Activated CD8-positive, alpha-beta memory T cell treated with anti-CD3 and anti-CD28 coated beads for 24 hours (primary cell): ENCODE measurements at regions not wholly inside any gene's neighbourhood (a gene's known extent, or its start where the extent isn't known, plus 50 kb on each side); places are given as distances from the start of the nearest gene placed in this dataset.

Experiments
- DNase-seq: peaks from one replicate; pipeline ENCODE4 v3.0.0-alpha.2; 2020

DNA sequence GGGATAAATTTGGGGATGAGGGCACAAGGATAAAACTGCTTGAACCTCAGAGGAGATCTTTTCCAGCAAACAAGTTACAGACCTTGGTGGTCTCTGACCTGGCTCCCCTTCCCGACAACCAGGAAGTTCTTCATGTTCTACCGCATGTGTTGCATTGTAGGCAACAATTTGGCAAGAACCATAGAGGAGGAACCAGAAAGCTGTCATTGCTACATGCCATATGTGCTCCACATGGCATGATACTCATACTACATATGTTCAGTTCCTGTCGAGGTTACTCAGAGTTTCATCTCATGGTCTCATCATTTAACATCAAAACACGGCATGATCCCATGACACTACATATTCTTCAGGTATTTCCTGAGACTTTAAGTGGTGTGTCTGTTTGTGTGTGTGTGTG lies 235.9 kb downstream of the OR13H1 start:
- no peak for DNase-seq

DNA sequence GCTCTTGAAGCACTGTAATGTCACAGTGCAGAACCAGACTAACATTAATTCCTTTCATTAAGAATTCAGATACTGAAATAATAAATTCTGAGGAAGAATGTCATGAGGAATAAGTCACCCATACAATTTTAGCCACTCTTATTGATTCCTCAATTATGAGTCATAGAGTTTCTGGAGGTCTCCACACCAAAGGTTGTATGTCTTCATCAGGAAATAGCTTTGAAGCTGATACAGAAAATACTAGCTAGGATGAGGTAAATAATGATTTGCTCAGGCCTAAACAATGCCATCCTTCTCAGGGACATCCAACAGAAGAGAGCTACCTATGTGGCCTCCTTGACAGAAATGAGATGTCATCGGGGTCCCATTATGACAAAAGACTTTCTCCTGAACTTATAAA lies 238.8 kb downstream of the OR13H1 start:
- no peak for DNase-seq

DNA sequence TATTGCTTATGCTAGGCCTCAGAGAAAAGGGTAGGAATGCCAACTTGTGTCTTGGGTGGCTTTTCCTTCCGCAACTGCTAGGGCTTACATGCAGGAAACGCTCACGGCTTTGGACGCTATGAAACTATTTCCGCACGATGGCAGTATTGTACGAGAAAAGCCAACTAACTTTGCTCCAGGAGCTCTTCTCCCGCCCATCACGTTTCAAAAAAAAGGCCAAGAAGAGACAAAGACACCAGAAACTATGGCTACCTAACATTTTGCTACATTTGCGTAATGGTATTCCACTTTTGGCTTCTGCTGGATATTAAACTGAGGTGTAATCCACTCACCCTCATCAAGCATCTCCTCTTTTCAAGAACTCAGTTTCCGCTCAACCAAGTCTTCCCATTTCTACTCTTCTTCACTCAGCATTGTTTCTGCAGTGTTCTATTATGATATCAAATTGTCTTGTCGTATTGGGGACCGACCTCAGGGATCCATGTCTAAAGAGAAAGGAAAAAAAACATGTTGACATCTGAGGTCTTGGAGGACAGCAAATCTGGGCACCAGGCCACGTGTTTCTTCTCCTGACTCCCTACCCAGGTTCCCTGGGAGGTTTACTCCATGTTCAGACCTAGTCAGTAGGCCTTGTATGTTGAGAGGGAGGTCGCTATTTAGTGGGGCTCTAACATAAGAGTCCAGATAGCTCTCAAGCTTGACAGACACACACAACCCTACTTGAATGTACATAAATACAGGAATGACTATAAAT lies 239.4 kb upstream of the STK26 start:
- DNase-seq = peak; percentile 83

DNA sequence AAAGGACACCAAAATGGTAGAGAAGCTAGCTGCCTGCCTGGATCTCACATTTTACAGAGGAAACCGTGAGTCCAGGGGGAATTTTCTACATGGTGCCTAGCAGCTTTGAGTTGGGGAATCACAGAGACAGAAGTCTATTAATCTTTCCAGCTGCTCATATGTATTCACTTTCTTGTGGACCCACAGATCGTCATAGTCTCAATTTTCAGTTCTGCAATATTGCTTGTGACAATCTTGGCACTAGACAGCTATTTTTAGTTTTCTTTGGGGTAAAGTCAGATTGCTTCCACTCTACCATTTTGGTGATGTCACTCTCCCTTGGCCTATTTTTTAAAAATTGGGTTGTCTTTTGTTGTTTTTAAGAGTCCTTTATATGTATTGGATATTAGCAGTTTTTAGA lies 233.4 kb upstream of the STK26 start:
- DNase-seq = no peak

- no peak for DNase-seq
Measured at GRCh38 chrX:131791608-131792355, 231.3 kb upstream of the STK26 start.

- peak; percentile 88 for DNase-seq
Measured at GRCh38 chrX:131792356-131792749, 230.7 kb upstream of the STK26 start.

GRCh38 chrX:131792789-131793462 lies 230.2 kb upstream of the STK26 start:
- DNase-seq = peak; percentile 90

GRCh38 chrX:131795442-131796229 lies 227.5 kb upstream of the STK26 start:
- no peak for DNase-seq

DNA sequence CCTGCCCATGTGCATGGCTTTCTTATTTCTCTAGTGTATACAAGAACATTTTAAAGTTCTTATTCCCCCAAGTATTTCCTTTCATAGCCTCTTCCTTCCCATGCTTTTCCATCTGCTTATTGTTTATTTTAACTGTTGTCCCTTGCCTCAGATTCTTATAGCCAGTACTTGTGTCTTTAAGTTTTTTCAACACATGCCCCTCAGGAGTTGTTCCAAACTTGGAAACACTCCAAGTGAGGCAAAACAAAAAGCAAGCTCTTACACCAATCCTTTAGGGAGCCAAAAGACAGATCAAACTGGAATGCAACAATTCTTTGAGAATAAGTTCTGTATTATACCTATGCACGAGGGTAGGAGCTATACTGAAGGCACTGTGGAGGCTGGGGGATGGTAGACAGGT lies 222.0 kb upstream of the STK26 start:
- no peak for DNase-seq

DNA sequence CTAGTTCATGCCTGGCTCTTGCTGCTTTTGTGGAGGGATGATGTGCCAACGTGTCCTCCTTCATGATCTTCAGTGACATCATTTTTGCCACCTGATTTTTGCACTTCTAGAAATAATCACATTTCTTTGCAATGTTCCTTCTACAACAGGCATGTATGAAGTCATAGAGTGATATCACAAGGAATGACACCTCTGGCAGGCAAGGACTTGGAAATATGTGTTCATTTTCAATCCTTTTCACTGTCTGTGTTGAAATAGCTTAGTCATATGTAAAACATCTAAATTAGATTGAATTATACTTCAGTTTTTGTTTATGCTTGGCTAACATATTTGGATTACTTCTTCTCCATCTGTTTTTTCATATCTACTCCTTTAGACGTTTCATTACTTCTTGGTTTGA lies 221.2 kb upstream of the STK26 start:
- no peak for DNase-seq

GRCh38 chrX:131802836-131803626 lies 220.1 kb upstream of the STK26 start:
- DNase-seq = peak; percentile 88

GRCh38 chrX:131812847-131813825 lies 210.0 kb upstream of the STK26 start:
- peak; percentile 93 for DNase-seq

GRCh38 chrX:131816551-131817136 lies 206.5 kb upstream of the STK26 start:
- peak; percentile 88 for DNase-seq

DNA sequence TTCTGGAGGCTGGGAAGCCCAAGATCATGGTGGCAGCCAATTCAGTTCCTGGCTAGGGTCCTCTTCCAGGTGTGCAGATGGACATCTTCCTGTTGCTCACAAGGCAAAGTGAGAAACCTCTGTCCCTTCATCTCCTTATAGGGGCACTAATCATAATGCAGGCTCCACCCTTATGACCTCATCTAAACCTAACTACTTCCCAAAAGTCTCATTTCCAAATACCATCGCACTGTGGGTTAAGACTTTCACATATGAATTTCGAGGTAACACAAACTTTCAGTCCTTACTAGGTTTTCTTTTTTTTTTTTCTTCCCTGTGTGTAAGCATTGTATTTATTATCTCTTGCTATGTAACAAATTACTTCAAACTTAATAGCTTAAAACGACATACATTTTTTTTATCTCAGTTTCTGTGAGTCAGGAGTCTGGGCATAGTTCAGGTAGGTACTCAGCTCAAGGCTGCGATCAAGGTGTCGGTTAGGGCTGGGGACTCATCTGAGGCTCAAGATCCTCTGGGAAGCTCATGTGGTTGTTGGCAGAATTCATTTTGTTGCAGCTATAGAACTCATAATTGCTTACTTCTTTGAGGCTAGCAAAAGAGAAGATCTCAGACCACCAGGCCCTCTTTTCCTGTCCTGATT lies 204.7 kb upstream of the STK26 start:
- no peak for DNase-seq

DNA sequence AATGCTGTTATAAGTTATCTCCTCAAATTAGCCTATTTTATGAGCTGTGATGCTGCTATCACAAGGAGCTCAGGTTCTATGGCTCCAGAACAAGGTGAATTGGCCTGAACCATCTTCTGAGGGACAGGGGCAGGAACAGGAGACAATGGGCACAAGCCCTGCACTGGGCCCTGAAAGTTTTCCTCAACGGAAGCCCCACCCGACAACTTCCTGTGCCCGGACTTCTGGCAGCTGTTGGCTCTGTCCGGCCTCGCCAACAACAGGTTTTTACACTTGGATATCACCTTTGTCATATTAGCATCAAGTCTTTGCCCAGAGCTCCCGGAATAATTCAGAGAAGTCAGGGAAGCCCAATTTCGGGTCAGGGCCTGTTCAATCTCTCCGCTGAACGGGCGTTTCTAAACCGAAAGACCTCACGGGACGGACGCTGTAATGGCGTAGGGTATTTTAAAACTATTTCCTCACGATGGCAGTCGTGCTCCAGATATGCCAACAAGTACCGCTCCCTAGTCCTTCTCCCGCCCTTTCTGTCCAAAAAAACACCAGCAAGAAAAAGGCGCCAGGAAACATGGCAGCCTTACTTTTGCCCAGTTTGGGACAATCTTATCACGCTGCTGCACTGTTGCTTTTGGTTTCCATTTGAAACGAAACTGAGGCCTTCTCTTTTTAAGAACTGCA lies 201.0 kb upstream of the STK26 start:
- DNase-seq = peak; percentile 87

GRCh38 chrX:131826572-131826971 lies 196.5 kb upstream of the STK26 start:
- no peak for DNase-seq

GRCh38 chrX:131827935-131828334 lies 195.2 kb upstream of the STK26 start:
- DNase-seq = no peak

DNA sequence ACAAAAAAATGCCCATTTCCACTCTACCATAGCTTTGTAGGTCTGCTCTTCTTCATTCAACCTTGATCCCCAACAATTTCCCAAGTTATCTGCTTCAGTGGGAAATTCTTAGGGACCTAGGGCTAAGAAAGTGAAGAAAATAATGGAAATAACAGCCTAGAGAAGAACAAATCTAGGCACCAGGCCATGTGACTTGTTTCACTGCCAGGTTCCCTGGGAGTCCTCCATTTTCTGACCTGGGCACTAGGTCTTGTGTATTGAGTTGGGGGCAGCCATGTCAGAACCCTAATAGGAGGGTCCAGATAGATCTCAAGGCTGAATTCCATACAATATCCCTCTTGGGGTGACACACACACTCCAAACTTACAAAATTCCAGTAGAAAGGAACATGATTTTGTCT lies 194.6 kb upstream of the STK26 start:
- DNase-seq = no peak

- DNase-seq = no peak
Measured at GRCh38 chrX:131830400-131831184, 192.5 kb upstream of the STK26 start.
